ENCODE measurements at regions not wholly inside any gene's neighbourhood (a gene's known extent, or its start where the extent isn't known, plus 50 kb on each side); places are given as distances from the start of the nearest gene placed in this dataset.

- 74% methylated on average over 10 of the region's 10 CpGs for WGBS (ENCODE audit: low lambda C conversion rate, missing lambda C conversion rate)
- H3K9me3 ChIP-seq (ENCODE audit: low read depth): no peaks in the 10 kb centered on the region
- H3K4me2 ChIP-seq: peak overlapping the region; percentile 42
- H2AFZ ChIP-seq: no peak overlapping the region
- no peaks in the 10 kb centered on the region for H3K36me3 ChIP-seq (replicated peaks; ENCODE audit: insufficient read depth, low read depth)
- no peaks in the 10 kb centered on the region for H3K27me3 ChIP-seq
- H4K20me1 ChIP-seq (ENCODE audit: insufficient read depth, poor library complexity, severe bottlenecking): no peaks in the 10 kb centered on the region
- TF ChIP-seq EZH2phosphoT487 (IDR thresholded peaks at IDR 0.05; ENCODE audit: low read depth, severe bottlenecking, unreplicated experiment): no peak
- TF ChIP-seq CTCF (IDR thresholded peaks at IDR 0.05; ENCODE audit: poor library complexity): no peak
- TF ChIP-seq EZH2 (IDR thresholded peaks at IDR 0.05; ENCODE audit: borderline replicate concordance): no peak
- no peak for DNase-seq (ENCODE audit: low spot score)
- no peak overlapping the region for H3K27ac ChIP-seq
- H3K4me3 ChIP-seq: no peak overlapping the region
- no peaks in the 10 kb centered on the region for H3K9me2 ChIP-seq (replicated peaks; ENCODE audit: insufficient read depth)
- H3K4me1 ChIP-seq (ENCODE audit: insufficient read depth): no peaks in the 10 kb centered on the region
- no peaks in the 10 kb centered on the region for H3K79me2 ChIP-seq
Observed at GRCh38 chr12:18810537-18811253, 72.8 kb downstream of the CAPZA3 start.

GRCh38 chr12:18811273-18811672, 73.4 kb downstream of the CAPZA3 start:
- H3K36me3 ChIP-seq (replicated peaks; ENCODE audit: insufficient read depth, low read depth): no peaks in the 10 kb centered on the region
- H3K4me2 ChIP-seq: peak overlapping the region; percentile 42
- WGBS (ENCODE audit: low lambda C conversion rate, missing lambda C conversion rate): 56% methylated on average over 3 of the region's 3 CpGs
- H4K20me1 ChIP-seq (ENCODE audit: insufficient read depth, poor library complexity, severe bottlenecking): no peaks in the 10 kb centered on the region
- no peak overlapping the region for H2AFZ ChIP-seq
- H3K27me3 ChIP-seq: no peaks in the 10 kb centered on the region
- H3K9me2 ChIP-seq (replicated peaks; ENCODE audit: insufficient read depth): no peaks in the 10 kb centered on the region
- no peaks in the 10 kb centered on the region for H3K9me3 ChIP-seq (ENCODE audit: low read depth)
- TF ChIP-seq CTCF (IDR thresholded peaks at IDR 0.05; ENCODE audit: poor library complexity): no peak
- no peak for TF ChIP-seq EZH2 (IDR thresholded peaks at IDR 0.05; ENCODE audit: borderline replicate concordance)
- no peak for TF ChIP-seq EZH2phosphoT487 (IDR thresholded peaks at IDR 0.05; ENCODE audit: low read depth, severe bottlenecking, unreplicated experiment)
- no peak for DNase-seq (ENCODE audit: low spot score)
- H3K79me2 ChIP-seq: no peaks in the 10 kb centered on the region
- no peak overlapping the region for H3K4me3 ChIP-seq
- H3K4me1 ChIP-seq (ENCODE audit: insufficient read depth): no peaks in the 10 kb centered on the region
- no peak overlapping the region for H3K27ac ChIP-seq

- 74% methylated on average over 2 of the region's 2 CpGs for WGBS (ENCODE audit: low lambda C conversion rate, missing lambda C conversion rate)
- Histone ChIP-seq H3K79me2 (no peaks in the 10 kb centered on the region), H3K27ac (no peak overlapping the region), H3K27me3 (no peaks in the 10 kb centered on the region), H3K9me3 (ENCODE audit: low read depth) (no peaks in the 10 kb centered on the region), H4K20me1 (ENCODE audit: insufficient read depth, poor library complexity, severe bottlenecking) (no peaks in the 10 kb centered on the region), H2AFZ (no peak overlapping the region), H3K9me2 (replicated peaks; ENCODE audit: insufficient read depth) (no peaks in the 10 kb centered on the region), H3K4me2 (no peak overlapping the region), H3K4me3 (no peak overlapping the region), H3K4me1 (ENCODE audit: insufficient read depth) (peaks cover 4% of the 10 kb centered on the region), H3K36me3 (replicated peaks; ENCODE audit: insufficient read depth, low read depth) (no peaks in the 10 kb centered on the region)
- TF ChIP-seq EZH2phosphoT487 (IDR thresholded peaks at IDR 0.05; ENCODE audit: low read depth, severe bottlenecking, unreplicated experiment) (no peak), CTCF (IDR thresholded peaks at IDR 0.05; ENCODE audit: poor library complexity) (no peak), EZH2 (IDR thresholded peaks at IDR 0.05; ENCODE audit: borderline replicate concordance) (no peak)
- DNase-seq (ENCODE audit: low spot score): no peak
Observed at GRCh38 chr12:18813753-18814152, 75.8 kb downstream of the CAPZA3 start.

Measured in hepatocyte (in vitro differentiated cells).